ENCODE measurements at regions not wholly inside any gene's neighbourhood (a gene's known extent, or its start where the extent isn't known, plus 50 kb on each side); places are given as distances from the start of the nearest gene placed in this dataset.
A peak's percentile ranks its signal among the peaks of the same experiment; 100 is the strongest.

DNA sequence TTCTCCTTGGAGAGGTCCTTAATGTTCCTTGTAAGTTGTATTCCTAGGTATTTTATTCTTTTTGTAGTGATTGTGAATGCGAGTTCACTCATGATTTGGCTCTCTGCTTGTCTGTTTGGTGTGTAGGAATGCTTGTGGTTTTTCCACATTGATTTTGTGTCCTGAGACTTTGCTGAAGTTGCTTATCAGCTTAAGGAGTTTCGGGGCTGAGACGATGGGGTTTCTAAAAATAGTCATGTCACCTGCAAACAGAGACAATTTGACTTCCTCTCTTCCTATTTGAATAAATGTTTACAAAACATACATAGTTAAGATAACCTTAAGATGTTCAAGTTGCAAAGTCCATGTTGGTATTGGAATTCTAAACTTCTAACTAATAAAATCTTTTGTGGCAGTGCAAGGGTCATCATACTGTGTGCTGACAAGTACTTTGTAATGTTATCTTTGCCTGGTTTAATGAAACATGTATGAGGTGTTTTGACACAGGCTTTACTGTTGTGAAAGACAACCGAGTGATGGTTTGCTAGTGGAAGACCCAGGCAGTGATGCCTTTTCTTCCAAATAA, 286.2 kb downstream of the MRPS30 start:
- Histone ChIP-seq H3K36me3 (replicated peaks; ENCODE audit: insufficient read depth, low read length) (no peaks in the 10 kb centered on the region), H3F3A (ENCODE audit: insufficient read depth, low read length) (no peaks in the 10 kb centered on the region), H3K79me2 (ENCODE audit: low read length) (no peaks in the 10 kb centered on the region), H3K4me2 (ENCODE audit: low read depth, low read length) (peak overlapping the region; percentile 55; the same call in 1 of the 2 replicates), H3K9me3 (replicated peaks; ENCODE audit: insufficient read depth, low read length) (no peaks in the 10 kb centered on the region), H3K9ac (ENCODE audit: low read length) (no peak overlapping the region), H3K4me1 (ENCODE audit: low read length) (peaks cover 25% of the 10 kb centered on the region), H3K27ac (ENCODE audit: low read length) (peak overlapping the region; percentile 14; the same call in 1 of the 2 replicates), H4K20me1 (ENCODE audit: insufficient read depth, low read length) (no peaks in the 10 kb centered on the region), H3K27me3 (replicated peaks; ENCODE audit: insufficient read depth, low read length) (no peaks in the 10 kb centered on the region), H3K4me3 (ENCODE audit: low read length) (no peak overlapping the region), H3K9me2 (replicated peaks; ENCODE audit: insufficient read depth, low read length) (no peaks in the 10 kb centered on the region), H2AFZ (ENCODE audit: low read length) (0 out of 2 replicates have a peak overlapping the region, but pooled peaks have one; percentile 5)
- TF ChIP-seq EZH2 (optimal IDR thresholded peaks at IDR 0.05; ENCODE audit: low read depth, low read length) (no peak), EZH2phosphoT487 (IDR thresholded peaks at IDR 0.05; ENCODE audit: low read length) (no peak)
- TF ChIP-seq, protein P1, sequence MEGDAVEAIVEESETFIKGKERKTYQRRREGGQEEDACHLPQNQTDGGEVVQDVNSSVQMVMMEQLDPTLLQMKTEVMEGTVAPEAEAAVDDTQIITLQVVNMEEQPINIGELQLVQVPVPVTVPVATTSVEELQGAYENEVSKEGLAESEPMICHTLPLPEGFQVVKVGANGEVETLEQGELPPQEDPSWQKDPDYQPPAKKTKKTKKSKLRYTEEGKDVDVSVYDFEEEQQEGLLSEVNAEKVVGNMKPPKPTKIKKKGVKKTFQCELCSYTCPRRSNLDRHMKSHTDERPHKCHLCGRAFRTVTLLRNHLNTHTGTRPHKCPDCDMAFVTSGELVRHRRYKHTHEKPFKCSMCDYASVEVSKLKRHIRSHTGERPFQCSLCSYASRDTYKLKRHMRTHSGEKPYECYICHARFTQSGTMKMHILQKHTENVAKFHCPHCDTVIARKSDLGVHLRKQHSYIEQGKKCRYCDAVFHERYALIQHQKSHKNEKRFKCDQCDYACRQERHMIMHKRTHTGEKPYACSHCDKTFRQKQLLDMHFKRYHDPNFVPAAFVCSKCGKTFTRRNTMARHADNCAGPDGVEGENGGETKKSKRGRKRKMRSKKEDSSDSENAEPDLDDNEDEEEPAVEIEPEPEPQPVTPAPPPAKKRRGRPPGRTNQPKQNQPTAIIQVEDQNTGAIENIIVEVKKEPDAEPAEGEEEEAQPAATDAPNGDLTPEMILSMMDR (IDR thresholded peaks at IDR 0.05; ENCODE audit: low read length): no peak
- peak; percentile 36 for DNase-seq

DNA sequence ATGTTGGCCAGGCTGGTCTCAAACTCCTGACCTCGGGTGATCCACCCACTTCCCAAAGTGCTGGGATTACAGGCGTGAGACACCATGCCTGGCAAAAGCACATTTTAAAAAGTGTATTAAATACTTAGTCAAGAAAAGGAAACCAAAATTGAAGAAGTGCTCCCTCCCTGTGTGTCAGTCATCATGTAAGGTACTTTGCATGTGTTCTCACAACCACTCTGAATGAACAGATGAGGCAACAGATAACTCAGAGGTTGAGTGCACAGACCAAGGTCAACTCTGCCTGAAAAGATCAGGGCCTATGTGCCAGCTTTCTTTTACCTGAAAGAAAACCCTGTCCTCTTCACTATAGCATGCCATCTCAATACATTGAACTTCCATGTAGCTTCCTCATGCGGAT, 289.7 kb downstream of the MRPS30 start:
- Histone ChIP-seq H3K4me2 (ENCODE audit: low read depth, low read length) (no peak overlapping the region), H3K9me2 (replicated peaks; ENCODE audit: insufficient read depth, low read length) (no peaks in the 10 kb centered on the region), H3K36me3 (replicated peaks; ENCODE audit: insufficient read depth, low read length) (no peaks in the 10 kb centered on the region), H3K4me3 (ENCODE audit: low read length) (no peak overlapping the region), H3K79me2 (ENCODE audit: low read length) (no peaks in the 10 kb centered on the region), H3K27me3 (replicated peaks; ENCODE audit: insufficient read depth, low read length) (no peaks in the 10 kb centered on the region), H3K4me1 (ENCODE audit: low read length) (peaks cover 17% of the 10 kb centered on the region), H3K27ac (ENCODE audit: low read length) (no peak overlapping the region), H3F3A (ENCODE audit: insufficient read depth, low read length) (no peaks in the 10 kb centered on the region), H3K9me3 (replicated peaks; ENCODE audit: insufficient read depth, low read length) (no peaks in the 10 kb centered on the region), H4K20me1 (ENCODE audit: insufficient read depth, low read length) (no peaks in the 10 kb centered on the region), H2AFZ (ENCODE audit: low read length) (no peak overlapping the region), H3K9ac (ENCODE audit: low read length) (no peak overlapping the region)
- peak; percentile 34 for DNase-seq
- TF ChIP-seq EZH2 (optimal IDR thresholded peaks at IDR 0.05; ENCODE audit: low read depth, low read length) (no peak), EZH2phosphoT487 (IDR thresholded peaks at IDR 0.05; ENCODE audit: low read length) (no peak)
- TF ChIP-seq, protein P1 (IDR thresholded peaks at IDR 0.05; ENCODE audit: low read length): no peak

DNA sequence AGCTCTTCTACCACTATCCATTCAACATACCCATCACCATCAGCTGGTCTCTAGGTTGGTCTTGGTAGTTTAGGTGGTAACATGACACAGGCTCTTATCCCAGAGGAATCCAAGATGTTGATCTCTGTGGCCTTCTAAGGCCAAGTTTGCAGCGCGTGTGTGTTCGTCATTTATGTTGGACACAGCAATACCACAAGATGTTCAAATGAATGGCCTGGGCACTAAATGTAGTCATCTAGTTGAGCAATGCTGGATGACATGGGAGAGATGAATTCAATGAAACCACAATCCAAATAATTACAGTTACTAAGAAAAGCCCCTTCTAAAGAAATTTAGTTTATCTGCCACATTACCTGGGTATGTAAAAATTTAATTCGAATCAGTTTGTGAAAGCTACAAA, 292.4 kb downstream of the MRPS30 start:
- Histone ChIP-seq H4K20me1 (ENCODE audit: insufficient read depth, low read length) (no peaks in the 10 kb centered on the region), H3K9ac (ENCODE audit: low read length) (no peak overlapping the region), H2AFZ (ENCODE audit: low read length) (no peak overlapping the region), H3K9me2 (replicated peaks; ENCODE audit: insufficient read depth, low read length) (no peaks in the 10 kb centered on the region), H3K79me2 (ENCODE audit: low read length) (no peaks in the 10 kb centered on the region), H3K36me3 (replicated peaks; ENCODE audit: insufficient read depth, low read length) (no peaks in the 10 kb centered on the region), H3K4me3 (ENCODE audit: low read length) (no peak overlapping the region), H3K4me1 (ENCODE audit: low read length) (no peaks in the 10 kb centered on the region), H3K27ac (ENCODE audit: low read length) (no peak overlapping the region), H3K27me3 (replicated peaks; ENCODE audit: insufficient read depth, low read length) (no peaks in the 10 kb centered on the region), H3K4me2 (ENCODE audit: low read depth, low read length) (no peak overlapping the region), H3F3A (ENCODE audit: insufficient read depth, low read length) (no peaks in the 10 kb centered on the region), H3K9me3 (replicated peaks; ENCODE audit: insufficient read depth, low read length) (no peaks in the 10 kb centered on the region)
- DNase-seq: no peak
- no peak for TF ChIP-seq EZH2 (optimal IDR thresholded peaks at IDR 0.05; ENCODE audit: low read depth, low read length)

DNA sequence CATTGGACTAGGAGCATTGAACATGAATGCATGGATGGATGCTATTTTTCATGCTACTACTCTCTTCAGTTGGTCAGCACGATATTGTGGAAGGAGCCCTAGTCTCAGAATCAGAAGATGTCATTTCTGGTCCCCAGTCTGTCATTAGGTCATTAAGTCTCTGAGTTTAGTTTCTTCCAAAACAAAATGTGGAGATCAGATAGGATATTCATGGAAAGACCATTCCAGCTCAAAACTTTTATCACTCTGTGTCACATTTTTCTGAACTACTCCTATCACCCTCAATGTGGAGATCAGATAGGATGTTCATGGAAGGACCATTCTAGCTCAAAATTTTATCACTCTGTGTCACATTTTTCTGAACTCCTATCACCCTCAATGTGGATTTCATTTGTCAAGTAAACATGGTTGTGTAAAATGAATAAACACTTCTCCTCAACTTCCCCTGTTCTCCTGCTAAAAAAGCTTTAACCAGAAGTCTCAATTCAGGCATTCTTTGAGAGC, 296.8 kb downstream of the MRPS30 start:
- Histone ChIP-seq H3K4me3 (ENCODE audit: low read length) (no peak overlapping the region), H3K9me3 (replicated peaks; ENCODE audit: insufficient read depth, low read length) (no peaks in the 10 kb centered on the region), H3K79me2 (ENCODE audit: low read length) (no peaks in the 10 kb centered on the region), H3K36me3 (replicated peaks; ENCODE audit: insufficient read depth, low read length) (no peaks in the 10 kb centered on the region), H4K20me1 (ENCODE audit: insufficient read depth, low read length) (no peaks in the 10 kb centered on the region), H3F3A (ENCODE audit: insufficient read depth, low read length) (no peaks in the 10 kb centered on the region), H2AFZ (ENCODE audit: low read length) (no peak overlapping the region), H3K27ac (ENCODE audit: low read length) (no peak overlapping the region), H3K4me2 (ENCODE audit: low read depth, low read length) (no peak overlapping the region), H3K27me3 (replicated peaks; ENCODE audit: insufficient read depth, low read length) (no peaks in the 10 kb centered on the region), H3K9me2 (replicated peaks; ENCODE audit: insufficient read depth, low read length) (no peaks in the 10 kb centered on the region), H3K9ac (ENCODE audit: low read length) (no peak overlapping the region), H3K4me1 (ENCODE audit: low read length) (no peaks in the 10 kb centered on the region)
- no peak for DNase-seq
- TF ChIP-seq EZH2 (optimal IDR thresholded peaks at IDR 0.05; ENCODE audit: low read depth, low read length) (no peak), EZH2phosphoT487 (IDR thresholded peaks at IDR 0.05; ENCODE audit: low read length) (no peak)
- TF ChIP-seq, protein P1 (IDR thresholded peaks at IDR 0.05; ENCODE audit: low read length): no peak

Measured in MM.1S (cell line).